H1 (cell line): ENCODE measurements at regions not wholly inside any gene's neighbourhood (a gene's known extent, or its start where the extent isn't known, plus 50 kb on each side); places are given as distances from the start of the nearest gene placed in this dataset.

Experiments
- CBX8 ChIP-seq: fragments of 300-800, 300-1000 bp; sonication (generic); IDR thresholded peaks from 2 replicates; pipeline ENCODE4 v1.7.1; 2016; ENCODE audit warnings: low read depth, low read length, borderline replicate concordance
- CTCF ChIP-seq, 3 experiments: IDR thresholded peaks; 1 replicate in 2 of 3; 2 replicates in 1 of 3; pipeline versions ENCODE4 v1.5.1 to v1.6.1; 2011; ENCODE audit warnings: low read length in 3 of 3, mild to moderate bottlenecking in 3 of 3, inconsistent platforms in 2 of 3, low read depth in 1 of 3, moderate library complexity in 1 of 3; ENCODE audit not compliant: insufficient read depth in 1 of 3; ENCODE audit errors: control extremely low read depth in 1 of 3
- POLR2A ChIP-seq, 2 experiments: IDR thresholded peaks; 1 replicate in 1 of 2; 2 replicates in 1 of 2; pipeline ENCODE4 v1.6.1; 2011; ENCODE audit warnings: low read depth in 2 of 2, low read length in 2 of 2, mild to moderate bottlenecking in 2 of 2; ENCODE audit errors: control extremely low read depth in 1 of 2
- RFX5 ChIP-seq: IDR thresholded peaks from 2 replicates; pipeline ENCODE4 v1.6.1; 2011; ENCODE audit warnings: low read depth, low read length, improper control_type of control experiment, borderline replicate concordance

GRCh38 chr3:159080821-159081220 lies 279.0 kb downstream of the MFSD1 start:
- TF ChIP-seq RFX5: no peak
- TF ChIP-seq CTCF (IDR thresholded peaks at IDR 0.05; ENCODE audit: control extremely low read depth in 1 of 3, insufficient read depth in 1 of 3, low read depth in 1 of 3, low read length in 3 of 3): no peak
- no peak for TF ChIP-seq CBX8
- no peak for TF ChIP-seq POLR2A (IDR thresholded peaks at IDR 0.05; ENCODE audit: control extremely low read depth in 1 of 2, low read depth in 2 of 2, low read length in 2 of 2)
